Hindlimb muscle (tissue), 1 donor: ENCODE measurements at regions not wholly inside any gene's neighbourhood (a gene's known extent, or its start where the extent isn't known, plus 50 kb on each side); places are given as distances from the start of the nearest gene placed in this dataset.
A peak's percentile ranks its signal among the peaks of the same experiment; 100 is the strongest.
"Not testable (repeated sequence)": the region's sequence is repeated elsewhere in the genome, so short reads cannot be mapped to it uniquely, and the experiment has no call there.

Source experiments
- DNase-seq: peaks from one replicate; pipeline ENCODE4 v3.0.0-alpha.2; 2013

GRCh38 chr3:144953959-144954358 lies 982.3 kb downstream of the DIPK2A start:
- no peak for DNase-seq

DNA sequence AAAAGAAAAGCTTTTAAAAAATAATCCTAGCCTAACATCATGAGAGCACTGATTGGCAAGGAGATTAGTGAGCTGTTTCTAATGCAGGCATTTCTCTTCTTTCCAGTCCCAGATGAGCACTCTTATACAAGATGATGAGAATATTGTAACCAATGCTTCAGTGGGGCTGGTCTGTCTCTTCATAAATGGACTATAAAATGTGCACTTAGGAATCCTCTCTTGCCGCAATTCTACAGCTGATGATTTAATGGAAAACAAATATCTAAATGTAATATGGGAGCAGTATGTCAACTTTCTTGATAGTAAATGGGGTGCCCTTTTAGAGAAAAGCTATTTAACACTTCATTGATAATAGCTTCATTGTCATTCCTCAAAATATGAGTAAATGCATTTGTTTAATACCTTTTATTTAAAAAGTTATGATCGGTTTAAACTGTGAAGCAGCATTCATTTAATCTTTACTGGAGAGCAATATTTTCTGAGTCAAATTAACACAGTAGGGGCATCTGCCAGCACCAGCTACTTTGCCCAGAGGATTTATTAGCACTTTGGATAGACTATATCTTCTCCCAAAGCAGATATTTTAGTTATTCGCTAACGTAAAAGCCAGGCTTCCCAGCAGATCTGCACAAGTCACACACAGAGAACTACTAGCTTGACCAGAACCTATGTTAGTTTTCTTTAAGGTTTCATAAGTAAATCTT lies 985.9 kb downstream of the DIPK2A start:
- DNase-seq, result no peak

GRCh38 chr3:144963810-144964209 lies 992.2 kb downstream of the DIPK2A start:
- peak; percentile 3 for DNase-seq

DNA sequence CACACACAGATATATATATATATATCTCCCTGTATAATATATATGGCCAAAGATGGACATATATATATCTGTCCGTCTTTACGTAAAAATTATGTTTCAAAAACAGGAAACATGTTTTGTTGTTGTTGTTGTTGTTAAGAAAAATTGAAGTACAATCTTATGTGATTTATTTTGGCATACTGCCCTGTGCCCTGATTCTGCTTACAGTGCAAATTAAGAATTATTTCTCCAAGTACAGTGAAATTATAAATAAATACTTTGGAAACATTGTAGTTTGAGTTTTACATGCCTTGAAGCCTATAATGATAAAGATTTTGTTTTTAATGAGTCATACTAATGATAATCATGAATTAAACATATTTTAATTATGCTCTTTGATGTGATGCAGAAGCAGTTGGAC lies 994.9 kb downstream of the DIPK2A start:
- DNase-seq, result no peak

- no peak for DNase-seq
Measured at GRCh38 chr3:144968750-144969350, 997.2 kb downstream of the DIPK2A start.

DNA sequence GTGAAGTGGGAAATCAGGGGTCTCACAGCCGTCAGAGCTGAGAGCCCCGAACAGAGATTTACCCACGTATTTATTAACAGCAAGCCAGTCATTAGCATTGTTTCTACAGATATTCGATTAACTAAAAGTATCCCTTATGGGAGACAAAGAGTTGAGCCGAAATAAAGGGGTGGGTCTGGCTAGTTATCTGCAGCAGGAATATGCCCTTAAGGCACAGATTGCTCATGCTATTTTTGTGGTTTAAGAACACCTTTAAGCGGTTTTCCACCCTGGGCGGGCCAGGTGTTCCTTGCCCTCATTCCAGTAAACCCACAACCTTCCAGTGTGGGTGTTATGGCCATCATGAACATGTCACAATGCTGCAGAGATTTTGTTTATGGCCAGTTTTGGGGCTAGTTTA lies 1012.9 kb downstream of the DIPK2A start:
- not testable (repeated sequence) for DNase-seq

DNA sequence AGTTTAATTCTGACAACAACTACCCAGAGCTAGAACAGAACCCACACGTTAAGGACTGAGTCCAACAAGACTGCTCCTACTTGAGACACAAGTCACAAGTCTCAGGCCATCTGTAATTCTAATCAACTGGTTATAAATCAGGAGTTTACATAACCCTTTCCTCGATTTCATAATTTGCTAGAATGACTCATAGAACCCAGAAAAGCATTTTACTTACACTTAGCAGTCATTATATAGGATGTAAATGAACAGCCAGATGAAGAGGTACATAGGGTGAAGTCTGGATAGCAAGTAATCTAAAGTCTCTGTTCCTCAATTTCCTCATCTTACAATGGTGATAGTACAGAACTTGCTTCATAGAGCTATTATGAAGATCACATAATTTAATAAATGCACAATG lies 1018.2 kb downstream of the DIPK2A start:
- no peak for DNase-seq

DNA sequence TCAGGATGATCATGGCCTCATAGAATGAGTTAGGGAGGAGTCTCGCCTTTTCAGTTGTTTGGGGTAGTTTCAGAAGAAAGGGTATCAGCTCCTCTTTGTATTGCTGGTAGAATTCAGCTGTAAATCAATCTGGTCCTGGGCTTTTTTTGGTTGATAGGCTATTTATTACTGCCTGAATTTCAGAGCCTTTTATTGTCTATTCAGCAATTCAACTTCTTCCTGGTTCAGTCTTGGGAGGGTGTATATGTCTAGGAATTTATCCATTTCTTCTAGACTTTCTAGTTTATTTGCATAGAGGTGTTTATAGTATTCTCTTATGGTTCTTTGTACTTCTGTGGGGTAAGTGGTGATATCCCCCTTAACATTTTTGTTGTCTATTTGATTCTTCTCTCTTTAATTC lies 1024.2 kb downstream of the DIPK2A start:
- DNase-seq, result no peak

DNA sequence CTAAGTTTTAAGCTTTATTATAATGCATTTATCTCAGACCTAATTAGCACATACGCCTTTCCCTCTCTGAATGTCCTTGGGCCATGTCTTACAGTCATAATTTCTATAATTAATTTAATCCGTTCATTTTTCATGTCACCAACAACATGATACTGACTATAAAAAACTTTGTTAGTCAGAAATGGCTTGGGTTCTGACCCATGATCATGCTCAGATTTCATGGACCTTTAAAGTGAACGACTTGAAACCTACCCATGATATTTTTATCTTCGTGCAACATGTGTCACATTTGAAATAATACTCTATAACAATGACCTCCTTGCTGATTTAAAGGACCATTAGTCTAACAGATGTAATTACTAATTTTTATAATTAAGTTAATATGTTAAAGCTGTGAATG lies 1033.8 kb downstream of the DIPK2A start:
- DNase-seq, result no peak

GRCh38 chr3:145006271-145006670 lies 1034.6 kb downstream of the DIPK2A start:
- no peak for DNase-seq

GRCh38 chr3:145013931-145014330 lies 1042.3 kb downstream of the DIPK2A start:
- no peak for DNase-seq

- no peak for DNase-seq
Measured at GRCh38 chr3:145015253-145015652, 1043.6 kb downstream of the DIPK2A start.

DNA sequence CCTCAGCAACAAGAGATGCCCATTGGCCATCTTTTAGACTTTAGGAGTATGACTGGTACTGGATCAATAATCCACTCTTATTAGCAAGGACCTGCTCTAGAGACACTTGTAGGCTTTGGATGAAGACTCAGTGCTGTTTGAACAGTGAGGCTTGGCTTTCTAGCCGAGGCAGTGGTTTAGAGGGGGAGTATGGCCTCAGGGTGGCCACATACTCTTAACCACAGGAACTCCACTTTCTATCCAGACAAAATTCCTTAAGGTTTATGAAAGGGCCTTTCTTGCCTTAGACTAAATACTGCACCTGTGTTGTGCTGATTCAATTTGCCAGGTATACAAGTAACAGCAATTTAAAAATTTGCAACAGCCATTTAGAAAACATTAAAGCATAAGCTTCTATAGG lies 1046.3 kb downstream of the DIPK2A start:
- DNase-seq, result no peak

DNA sequence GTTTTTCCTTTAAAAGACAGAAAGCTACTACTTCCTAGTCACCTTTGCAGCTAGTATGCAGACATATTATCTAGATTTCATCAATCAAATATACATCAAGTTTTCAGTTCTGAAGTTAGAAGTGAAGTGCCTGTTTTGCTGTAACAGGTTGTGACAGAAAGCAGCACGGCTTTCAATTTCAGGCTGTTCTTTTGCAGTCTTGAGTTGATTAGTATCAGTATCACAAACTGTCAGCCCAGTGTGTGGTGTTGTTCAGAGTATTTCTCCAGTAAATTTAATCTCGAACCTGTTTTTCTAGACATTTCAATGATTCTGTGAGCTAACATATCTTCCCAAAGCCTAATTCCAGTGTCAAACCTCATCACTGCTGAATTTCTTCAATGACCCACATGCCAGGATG lies 1050.8 kb downstream of the DIPK2A start:
- DNase-seq, result no peak

GRCh38 chr3:145024700-145025099 lies 1053.1 kb downstream of the DIPK2A start:
- DNase-seq, result no peak

GRCh38 chr3:145027186-145027585 lies 1055.6 kb downstream of the DIPK2A start:
- DNase-seq, result not testable (repeated sequence)

- no peak for DNase-seq
Measured at GRCh38 chr3:145032791-145033190, 1061.2 kb downstream of the DIPK2A start.

DNA sequence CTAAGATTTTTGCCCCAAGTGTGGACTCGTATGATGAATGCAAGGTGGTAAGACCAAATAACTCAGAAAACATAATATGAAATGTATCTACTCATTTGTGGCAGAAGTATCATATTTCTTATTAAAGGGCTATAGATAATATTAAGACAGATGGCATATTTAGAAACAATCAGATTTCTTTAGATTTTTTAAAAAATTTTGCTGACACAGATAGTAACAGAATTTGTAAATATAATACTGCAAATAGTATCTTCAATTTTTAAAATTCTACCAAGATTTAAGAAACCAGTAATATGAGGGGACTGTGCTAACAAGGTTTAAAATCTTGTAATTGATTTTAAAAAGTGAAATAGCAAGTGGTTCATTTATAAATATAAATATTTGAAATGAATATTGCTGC lies 1064.1 kb downstream of the DIPK2A start:
- DNase-seq, result no peak

DNA sequence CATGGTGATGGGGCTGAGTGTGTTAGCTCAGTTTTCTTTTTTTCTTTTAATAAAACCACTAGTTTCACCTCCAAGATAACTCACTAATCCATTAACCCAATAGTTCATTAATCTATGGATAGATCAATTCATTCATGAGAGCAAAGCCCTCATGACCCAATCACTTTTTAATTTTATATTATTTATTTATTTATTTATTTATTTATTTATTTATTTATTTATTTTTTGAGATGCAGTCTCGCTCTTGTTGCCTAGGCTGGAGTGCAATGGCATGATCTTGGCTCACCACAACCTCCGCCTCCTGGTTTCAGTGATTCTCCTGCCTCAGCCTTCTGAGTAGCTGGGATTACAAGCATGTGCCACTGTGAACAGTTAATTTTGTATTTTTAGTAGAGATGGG lies 1082.4 kb downstream of the DIPK2A start:
- DNase-seq, result not testable (repeated sequence)

- no peak for DNase-seq
Measured at GRCh38 chr3:145055375-145056076, 1083.9 kb downstream of the DIPK2A start.

- no peak for DNase-seq
Measured at GRCh38 chr3:145058483-145058882, 1086.9 kb downstream of the DIPK2A start.

- DNase-seq, result no peak
Measured at GRCh38 chr3:145063616-145064015, 1092.0 kb downstream of the DIPK2A start.

DNA sequence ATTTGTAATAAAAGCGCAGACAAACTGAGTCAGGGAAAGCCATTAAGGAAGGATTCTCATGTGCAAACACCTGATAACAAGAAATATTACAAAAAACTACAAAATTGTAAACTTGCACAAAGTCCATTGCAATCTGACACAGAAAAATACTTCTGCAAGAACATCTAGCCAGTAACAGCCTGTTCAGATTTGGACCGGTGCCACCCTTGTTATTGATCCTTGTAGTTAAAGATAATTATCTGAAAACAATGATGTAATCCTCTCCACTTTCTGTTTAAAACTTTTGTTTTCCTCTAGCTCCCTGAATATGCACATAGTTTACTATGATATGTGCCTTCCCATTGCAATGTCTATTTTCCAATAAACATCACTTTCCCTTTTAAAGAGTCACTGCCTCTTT lies 1090.2 kb downstream of the PLOD2 start:
- DNase-seq, result no peak

GRCh38 chr3:145079436-145079835 lies 1081.5 kb downstream of the PLOD2 start:
- no peak for DNase-seq
